Fibroblast of pulmonary artery (primary cell): ENCODE measurements at regions not wholly inside any gene's neighbourhood (a gene's known extent, or its start where the extent isn't known, plus 50 kb on each side); places are given as distances from the start of the nearest gene placed in this dataset.

Source experiments
- DNase-seq: peaks from one replicate; pipeline ENCODE4 v3.0.0-alpha.2; 2010; ENCODE audit warnings: low read depth
- H3K4me3 ChIP-seq: replicated peaks from 2 replicates; pipeline ENCODE4 v1.5.1; 2011; ENCODE audit warnings: low read depth, mild to moderate bottlenecking, control low read depth, low read length, moderate library complexity
- CTCF ChIP-seq: IDR thresholded peaks from 2 replicates; pipeline ENCODE4 v1.5.1; 2011; ENCODE audit warnings: mild to moderate bottlenecking, control low read depth, low read length, inconsistent platforms; ENCODE audit errors: missing control alignments

GRCh38 chr6:21955053-21955595 lies 341.7 kb downstream of the PRL start:
- H3K4me3 ChIP-seq, result no peak overlapping the region
- no peak for DNase-seq
- no peak for TF ChIP-seq CTCF

- no peak overlapping the region for H3K4me3 ChIP-seq
- TF ChIP-seq CTCF, result no peak
- no peak for DNase-seq
Observed at GRCh38 chr6:21955951-21956350, 340.9 kb downstream of the PRL start.

- TF ChIP-seq CTCF, result no peak
- no peak for DNase-seq
- H3K4me3 ChIP-seq, result no peak overlapping the region
Observed at GRCh38 chr6:21958428-21958827, 338.4 kb downstream of the PRL start.

- DNase-seq, result no peak
- no peak overlapping the region for H3K4me3 ChIP-seq
- TF ChIP-seq CTCF, result no peak
Observed at GRCh38 chr6:21961226-21961625, 335.6 kb downstream of the PRL start.

GRCh38 chr6:21965016-21965415 lies 331.8 kb downstream of the PRL start:
- H3K4me3 ChIP-seq, result no peak overlapping the region

GRCh38 chr6:21965953-21966539 lies 330.8 kb downstream of the PRL start:
- no peak for TF ChIP-seq CTCF
- H3K4me3 ChIP-seq, result no peak overlapping the region
- DNase-seq, result no peak

More at GRCh38 chr6:21965016-21965415, 331.8 kb downstream of the PRL start:
- no peak for TF ChIP-seq CTCF
- DNase-seq, result no peak
